K562 (cell line): ENCODE measurements at regions not wholly inside any gene's neighbourhood (a gene's known extent, or its start where the extent isn't known, plus 50 kb on each side); places are given as distances from the start of the nearest gene placed in this dataset.

Experiments used
- ATAC-seq: fragments of 200-7000 bp; cut with Tn5 transposase; 3 replicates; pipeline ENCODE4 v1.9.1; 2020; ENCODE audit warnings: moderate library complexity
- BruUV-seq: library from RNA; stranded (reverse); fragments of 400-500 nt; replicated peaks from 2 replicates; lab custom pipeline; 2021; lab: Mats Ljungman, UMichigan
- CTCF ChIA-PET: fragments of 300-600 bp; formaldehyde crosslinking; extraction: SDS; loops from one replicate; lab custom pipeline; 2021; ENCODE audit warnings: low intra/inter-chr PET ratio; lab: Yijun Ruan, JAX
- POLR2A ChIA-PET: fragments of 300-600, 350-650 bp; sonication (Branson Sonifier 250); formaldehyde crosslinking; extraction: SDS; loops from one replicate; lab custom pipeline; 2021; ENCODE audit warnings: antibody characterized with exemption, inconsistent platforms; lab: Yijun Ruan, JAX
- DNase-seq, 4 experiments: peaks; one replicate each; pipeline versions ENCODE4 v3.0.0 to v3.0.0-alpha.2; 2011 to 2018; ENCODE audit warnings: low spot score in 3 of 4, mixed read lengths in 3 of 4; ENCODE audit errors: extremely low read depth in 1 of 4
- FAIRE-seq: peaks from 2 replicates; lab custom pipeline; 2011; peaks lifted over from hg19 to GRCh38; lab: Jason Lieb, UNC
- H2AFZ ChIP-seq: 2 replicates; pipeline ENCODE4 v1.6.0; 2011; ENCODE audit warnings: low read depth, low read length, control low read depth, inconsistent platforms
- H3K27ac ChIP-seq: fragments of 200-600 bp; 3 replicates; pipeline ENCODE4 v1.8.0; 2011; ENCODE audit warnings: low read depth, mild to moderate bottlenecking, control low read depth, inconsistent platforms, low read length, moderate library complexity, mixed read lengths; ENCODE audit errors: extremely low read depth
- H3K27me3 ChIP-seq, 2 experiments: fragments of 300-600 bp in 1 of 2; 2 replicates in 1 of 2; 3 replicates in 1 of 2; pipeline versions ENCODE4 v1.6.0 to v1.8.0; 2011; ENCODE audit warnings: inconsistent platforms in 2 of 2, low read length in 2 of 2, mild to moderate bottlenecking in 1 of 2, mixed read lengths in 1 of 2, moderate library complexity in 1 of 2; ENCODE audit not compliant: control insufficient read depth in 2 of 2, insufficient read depth in 2 of 2
- H3K36me3 ChIP-seq: fragments of 300-600 bp; 3 replicates; pipeline ENCODE4 v1.8.0; 2011; ENCODE audit warnings: mild to moderate bottlenecking, low read length, inconsistent platforms; ENCODE audit not compliant: control insufficient read depth, insufficient read depth
- H3K4me1 ChIP-seq, 2 experiments: fragments of 200-600 bp in 1 of 2; replicated peaks in 1 of 2; 2 replicates in 1 of 2; 3 replicates in 1 of 2; pipeline versions ENCODE4 v1.5.1 to v1.8.0; 2011; ENCODE audit warnings: inconsistent platforms in 2 of 2, low read length in 2 of 2, mild to moderate bottlenecking in 1 of 2, mixed read lengths in 1 of 2, moderate library complexity in 1 of 2; ENCODE audit not compliant: control insufficient read depth in 2 of 2, insufficient read depth in 2 of 2
- H3K4me2 ChIP-seq: 2 replicates; pipeline ENCODE4 v1.6.1; 2011; ENCODE audit warnings: low read length, control low read depth, inconsistent platforms, mixed read lengths; ENCODE audit not compliant: insufficient read depth
- H3K4me3 ChIP-seq: fragments of 200-600 bp; sonication (generic), shearing (Covaris generic); 2 replicates; pipeline ENCODE4 v1.5.1; 2016; ENCODE audit warnings: control low read depth, inconsistent platforms
- H3K79me2 ChIP-seq: fragments of 200-600 bp; 3 replicates; pipeline ENCODE4 v1.8.0; 2011; ENCODE audit warnings: low read length, inconsistent platforms; ENCODE audit not compliant: control insufficient read depth, insufficient read depth
- H3K9ac ChIP-seq, 2 experiments: 2 replicates each; pipeline versions ENCODE4 v1.6.0 to v1.6.1; 2011; ENCODE audit warnings: low read depth in 2 of 2, low read length in 2 of 2, control low read depth in 1 of 2, inconsistent platforms in 1 of 2, mild to moderate bottlenecking in 1 of 2, mixed read lengths in 1 of 2; ENCODE audit not compliant: insufficient read depth in 1 of 2
- H3K9me1 ChIP-seq: one replicate; pipeline ENCODE4 v1.6.0; 2011; ENCODE audit warnings: inconsistent platforms, mild to moderate bottlenecking, low read length, moderate library complexity; ENCODE audit not compliant: control insufficient read depth, insufficient read depth
- H3K9me3 ChIP-seq: replicated peaks from 2 replicates; pipeline ENCODE4 v1.5.1; 2011; ENCODE audit warnings: low read depth, low read length, inconsistent platforms; ENCODE audit not compliant: control insufficient read depth, insufficient read depth
- H4K20me1 ChIP-seq: replicated peaks from 2 replicates; pipeline ENCODE4 v1.6.1; 2011; ENCODE audit warnings: low read length, inconsistent platforms, mixed read lengths; ENCODE audit not compliant: control insufficient read depth, insufficient read depth
- FOXJ3 ChIP-seq: sonication (generic); formaldehyde crosslinking; IDR thresholded peaks from 2 replicates; pipeline ENCODE4 v1.4.0; 2020; ENCODE audit warnings: mild to moderate bottlenecking, missing genetic modification reagents
- ILK ChIP-seq: fragments of 450-650 bp; IDR thresholded peaks from 2 replicates; pipeline ENCODE4 v1.6.1; 2016; ENCODE audit warnings: missing genetic modification characterization, low read depth, mild to moderate bottlenecking, missing compliant biosample characterization, moderate library complexity, borderline replicate concordance
- L3MBTL2 ChIP-seq: fragments of 450-650 bp; IDR thresholded peaks from 2 replicates; pipeline ENCODE4 v1.6.1; 2016; ENCODE audit warnings: mild to moderate bottlenecking, moderate library complexity
- NCOA6 ChIP-seq: fragments of 450-650 bp; IDR thresholded peaks from 2 replicates; pipeline ENCODE4 v1.6.1; 2017; ENCODE audit warnings: mild to moderate bottlenecking
- NR3C1 ChIP-seq: sonication (generic); formaldehyde crosslinking; IDR thresholded peaks from 2 replicates; pipeline ENCODE4 v1.8.1; 2022; ENCODE audit warnings: missing genetic modification reagents
- OTX1 ChIP-seq: fragments of 450-650 bp; formaldehyde crosslinking; IDR thresholded peaks from 2 replicates; pipeline ENCODE4 v1.4.0; 2022; ENCODE audit warnings: mild to moderate bottlenecking
- PHF21A ChIP-seq: fragments of 450-650 bp; IDR thresholded peaks from 2 replicates; pipeline ENCODE4 v1.6.1; 2017; ENCODE audit warnings: low read depth, borderline replicate concordance
- RFX7 ChIP-seq: fragments of 250-450 bp; sonication (Bioruptor Pico); IDR thresholded peaks from 2 replicates; pipeline ENCODE4 v1.5.1; 2021; ENCODE audit warnings: mild to moderate bottlenecking
- SIN3A ChIP-seq, 2 experiments: fragments of 150-350 bp in 1 of 2; IDR thresholded peaks; 2 replicates each; pipeline ENCODE4 v1.6.1; 2011 to 2016; ENCODE audit warnings: borderline replicate concordance in 2 of 2, low read depth in 2 of 2, low read length in 2 of 2, mild to moderate bottlenecking in 2 of 2, moderate library complexity in 2 of 2; ENCODE audit not compliant: control insufficient read depth in 1 of 2
- SNRNP70 ChIP-seq: fragments of 200-400 bp; formaldehyde crosslinking; optimal IDR thresholded peaks from 2 replicates; pipeline ENCODE3; 2017; ENCODE audit warnings: low read depth, low read length
- ZNF253 ChIP-seq: fragments of 250-450 bp; sonication (Bioruptor Pico); conservative IDR thresholded peaks from 2 replicates; pipeline ENCODE4 v1.6.1; 2021; ENCODE audit warnings: mild to moderate bottlenecking
- WGBS: fragments of 100-300 bp; shearing (Covaris generic); methylation state at CpG from one replicate; pipeline ENCODE4 v1.1.6; 2016; ENCODE audit warnings: low coverage, mixed read lengths; ENCODE audit not compliant: insufficient coverage; ENCODE audit errors: missing lambda C conversion rate; 5-methylcytosine and 5-hydroxymethylcytosine counted together
- in situ Hi-C: fragments of 300-500 bp; cut with MboI; formaldehyde crosslinking; loops from 4 replicates; pipeline ENCODE4 v1.15.0; 2018; ENCODE audit warnings: inconsistent platforms, mixed read lengths
- intact Hi-C: fragments of 100-400 bp; cut with micrococcal nuclease; formaldehyde crosslinking; loops from 2 replicates; pipeline ENCODE4 v1.14.2; 2022
- TF ChIP-seq, protein P1 (sequence below): sonication (generic); formaldehyde crosslinking; IDR thresholded peaks from 2 replicates; pipeline ENCODE4 v1.8.0; 2022; ENCODE audit warnings: mild to moderate bottlenecking, low read depth, missing genetic modification reagents
- TF ChIP-seq, protein P2 (sequence below): fragments of 450-650 bp; formaldehyde crosslinking; IDR thresholded peaks from 2 replicates; pipeline ENCODE4 v1.4.0; 2022; ENCODE audit warnings: mild to moderate bottlenecking, moderate library complexity
- TF ChIP-seq, protein P3 (sequence below): sonication (generic); formaldehyde crosslinking; IDR thresholded peaks from 2 replicates; pipeline ENCODE4 v1.8.0; 2023; ENCODE audit warnings: missing genetic modification reagents, mild to moderate bottlenecking, borderline replicate concordance
- TF ChIP-seq, protein P4 (sequence below): sonication (generic); formaldehyde crosslinking; IDR thresholded peaks from 2 replicates; pipeline ENCODE4 v1.8.0; 2022; ENCODE audit warnings: mild to moderate bottlenecking, missing genetic modification reagents, borderline replicate concordance

DNA sequence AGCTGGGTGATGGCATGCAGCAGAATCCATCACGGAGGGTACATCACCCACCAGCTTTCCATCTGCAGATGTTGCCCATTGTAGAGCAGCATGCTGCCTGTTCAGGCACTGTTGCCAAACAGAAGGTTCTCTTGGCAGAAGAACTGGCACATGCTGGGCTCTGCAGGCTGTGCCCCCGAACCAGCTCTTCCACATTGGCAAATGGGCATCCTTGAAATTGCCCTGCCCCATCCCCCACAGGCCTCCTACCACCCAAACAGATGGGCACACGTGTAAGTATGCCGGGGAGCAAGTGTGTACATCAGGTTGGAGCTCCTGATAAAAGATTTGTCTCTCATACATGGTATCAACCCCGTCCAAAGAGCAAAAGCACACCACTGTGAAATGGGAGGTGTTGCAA lies 220.3 kb upstream of the TAS2R1 start:
- POLR2A ChIA-PET = no interaction called here
- intact Hi-C loops (no loop called here), in situ Hi-C loops (no loop called here)
- H3K27ac ChIP-seq = no peak overlapping the region
- ATAC-seq = no peak
- H3K4me3 ChIP-seq = no peak overlapping the region
- no peak overlapping the region for H2AFZ ChIP-seq
- no peaks in the 10 kb centered on the region for H4K20me1 ChIP-seq
- H3K4me2 ChIP-seq = no peak overlapping the region
- no peaks in the 10 kb centered on the region for H3K36me3 ChIP-seq
- no peak for DNase-seq
- CTCF ChIA-PET = no interaction called here
- 0% methylated on average over 5 of the region's 5 CpGs for WGBS
- no peaks in the 10 kb centered on the region for H3K4me1 ChIP-seq
- H3K9me3 ChIP-seq = no peaks in the 10 kb centered on the region
- H3K9me1 ChIP-seq = no peaks in the 10 kb centered on the region
- no TSS peak for BruUV-seq
- H3K27me3 ChIP-seq = no peaks in the 10 kb centered on the region
- no peaks in the 10 kb centered on the region for H3K79me2 ChIP-seq
- H3K9ac ChIP-seq = no peak overlapping the region
- FAIRE-seq = no peak
- TF ChIP-seq NCOA6 (no peak), L3MBTL2 (no peak), FOXJ3 (no peak), ZNF253 (no peak), PHF21A (no peak), RFX7 (CRISPR knock-in tag) (no peak), ILK (tag) (no peak), NR3C1 (CRISPR knock-in tag) (no peak), SIN3A (IDR thresholded peaks at IDR 0.05; ENCODE audit: borderline replicate concordance in 2 of 2, control insufficient read depth in 1 of 2, low read depth in 2 of 2, low read length in 2 of 2) (no peak), SNRNP70 (no peak), OTX1 (CRISPR knock-in tag) (no peak)
- TF ChIP-seq, protein P1, sequence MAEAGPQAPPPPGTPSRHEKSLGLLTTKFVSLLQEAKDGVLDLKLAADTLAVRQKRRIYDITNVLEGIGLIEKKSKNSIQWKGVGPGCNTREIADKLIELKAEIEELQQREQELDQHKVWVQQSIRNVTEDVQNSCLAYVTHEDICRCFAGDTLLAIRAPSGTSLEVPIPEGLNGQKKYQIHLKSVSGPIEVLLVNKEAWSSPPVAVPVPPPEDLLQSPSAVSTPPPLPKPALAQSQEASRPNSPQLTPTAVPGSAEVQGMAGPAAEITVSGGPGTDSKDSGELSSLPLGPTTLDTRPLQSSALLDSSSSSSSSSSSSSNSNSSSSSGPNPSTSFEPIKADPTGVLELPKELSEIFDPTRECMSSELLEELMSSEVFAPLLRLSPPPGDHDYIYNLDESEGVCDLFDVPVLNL = no peak
- TF ChIP-seq, protein P2, sequence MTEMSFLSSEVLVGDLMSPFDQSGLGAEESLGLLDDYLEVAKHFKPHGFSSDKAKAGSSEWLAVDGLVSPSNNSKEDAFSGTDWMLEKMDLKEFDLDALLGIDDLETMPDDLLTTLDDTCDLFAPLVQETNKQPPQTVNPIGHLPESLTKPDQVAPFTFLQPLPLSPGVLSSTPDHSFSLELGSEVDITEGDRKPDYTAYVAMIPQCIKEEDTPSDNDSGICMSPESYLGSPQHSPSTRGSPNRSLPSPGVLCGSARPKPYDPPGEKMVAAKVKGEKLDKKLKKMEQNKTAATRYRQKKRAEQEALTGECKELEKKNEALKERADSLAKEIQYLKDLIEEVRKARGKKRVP (CRISPR knock-in tag) = no peak
- TF ChIP-seq, protein P3, sequence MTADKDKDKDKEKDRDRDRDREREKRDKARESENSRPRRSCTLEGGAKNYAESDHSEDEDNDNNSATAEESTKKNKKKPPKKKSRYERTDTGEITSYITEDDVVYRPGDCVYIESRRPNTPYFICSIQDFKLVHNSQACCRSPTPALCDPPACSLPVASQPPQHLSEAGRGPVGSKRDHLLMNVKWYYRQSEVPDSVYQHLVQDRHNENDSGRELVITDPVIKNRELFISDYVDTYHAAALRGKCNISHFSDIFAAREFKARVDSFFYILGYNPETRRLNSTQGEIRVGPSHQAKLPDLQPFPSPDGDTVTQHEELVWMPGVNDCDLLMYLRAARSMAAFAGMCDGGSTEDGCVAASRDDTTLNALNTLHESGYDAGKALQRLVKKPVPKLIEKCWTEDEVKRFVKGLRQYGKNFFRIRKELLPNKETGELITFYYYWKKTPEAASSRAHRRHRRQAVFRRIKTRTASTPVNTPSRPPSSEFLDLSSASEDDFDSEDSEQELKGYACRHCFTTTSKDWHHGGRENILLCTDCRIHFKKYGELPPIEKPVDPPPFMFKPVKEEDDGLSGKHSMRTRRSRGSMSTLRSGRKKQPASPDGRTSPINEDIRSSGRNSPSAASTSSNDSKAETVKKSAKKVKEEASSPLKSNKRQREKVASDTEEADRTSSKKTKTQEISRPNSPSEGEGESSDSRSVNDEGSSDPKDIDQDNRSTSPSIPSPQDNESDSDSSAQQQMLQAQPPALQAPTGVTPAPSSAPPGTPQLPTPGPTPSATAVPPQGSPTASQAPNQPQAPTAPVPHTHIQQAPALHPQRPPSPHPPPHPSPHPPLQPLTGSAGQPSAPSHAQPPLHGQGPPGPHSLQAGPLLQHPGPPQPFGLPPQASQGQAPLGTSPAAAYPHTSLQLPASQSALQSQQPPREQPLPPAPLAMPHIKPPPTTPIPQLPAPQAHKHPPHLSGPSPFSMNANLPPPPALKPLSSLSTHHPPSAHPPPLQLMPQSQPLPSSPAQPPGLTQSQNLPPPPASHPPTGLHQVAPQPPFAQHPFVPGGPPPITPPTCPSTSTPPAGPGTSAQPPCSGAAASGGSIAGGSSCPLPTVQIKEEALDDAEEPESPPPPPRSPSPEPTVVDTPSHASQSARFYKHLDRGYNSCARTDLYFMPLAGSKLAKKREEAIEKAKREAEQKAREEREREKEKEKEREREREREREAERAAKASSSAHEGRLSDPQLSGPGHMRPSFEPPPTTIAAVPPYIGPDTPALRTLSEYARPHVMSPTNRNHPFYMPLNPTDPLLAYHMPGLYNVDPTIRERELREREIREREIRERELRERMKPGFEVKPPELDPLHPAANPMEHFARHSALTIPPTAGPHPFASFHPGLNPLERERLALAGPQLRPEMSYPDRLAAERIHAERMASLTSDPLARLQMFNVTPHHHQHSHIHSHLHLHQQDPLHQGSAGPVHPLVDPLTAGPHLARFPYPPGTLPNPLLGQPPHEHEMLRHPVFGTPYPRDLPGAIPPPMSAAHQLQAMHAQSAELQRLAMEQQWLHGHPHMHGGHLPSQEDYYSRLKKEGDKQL (CRISPR knock-in tag) = no peak
- TF ChIP-seq, protein P4, sequence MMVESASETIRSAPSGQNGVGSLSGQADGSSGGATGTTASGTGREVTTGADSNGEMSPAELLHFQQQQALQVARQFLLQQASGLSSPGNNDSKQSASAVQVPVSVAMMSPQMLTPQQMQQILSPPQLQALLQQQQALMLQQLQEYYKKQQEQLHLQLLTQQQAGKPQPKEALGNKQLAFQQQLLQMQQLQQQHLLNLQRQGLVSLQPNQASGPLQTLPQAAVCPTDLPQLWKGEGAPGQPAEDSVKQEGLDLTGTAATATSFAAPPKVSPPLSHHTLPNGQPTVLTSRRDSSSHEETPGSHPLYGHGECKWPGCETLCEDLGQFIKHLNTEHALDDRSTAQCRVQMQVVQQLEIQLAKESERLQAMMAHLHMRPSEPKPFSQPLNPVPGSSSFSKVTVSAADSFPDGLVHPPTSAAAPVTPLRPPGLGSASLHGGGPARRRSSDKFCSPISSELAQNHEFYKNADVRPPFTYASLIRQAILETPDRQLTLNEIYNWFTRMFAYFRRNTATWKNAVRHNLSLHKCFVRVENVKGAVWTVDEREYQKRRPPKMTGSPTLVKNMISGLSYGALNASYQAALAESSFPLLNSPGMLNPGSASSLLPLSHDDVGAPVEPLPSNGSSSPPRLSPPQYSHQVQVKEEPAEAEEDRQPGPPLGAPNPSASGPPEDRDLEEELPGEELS (CRISPR knock-in tag) = no peak
